Small intestine (tissue), 7 donors: ENCODE measurements at regions not wholly inside any gene's neighbourhood (a gene's known extent, or its start where the extent isn't known, plus 50 kb on each side); places are given as distances from the start of the nearest gene placed in this dataset.

Source experiments
- DNase-seq, 2 donors: peaks; one replicate each; pipeline versions ENCODE4 v3.0.0 to v3.0.0-alpha.2; 2013
- FAIRE-seq: peaks from 2 replicates; lab custom pipeline; 2012; peaks lifted over from hg19 to GRCh38; lab: Jason Lieb, UNC
- H3K27ac ChIP-seq, 3 donors: one replicate each; pipeline ENCODE4 v1.5.1; 2013; ENCODE audit warnings: low read length in 2 of 3, mild to moderate bottlenecking in 2 of 3, control low read depth in 1 of 3, inconsistent platforms in 1 of 3, low read depth in 1 of 3, moderate library complexity in 1 of 3
- H3K27me3 ChIP-seq, 3 donors: one replicate each; pipeline ENCODE4 v1.6.1; 2013; ENCODE audit warnings: low read length in 3 of 3, inconsistent platforms in 1 of 3; ENCODE audit not compliant: control insufficient read depth in 3 of 3, insufficient read depth in 3 of 3
- H3K36me3 ChIP-seq, 3 donors: one replicate each; pipeline ENCODE4 v1.6.1; 2013; ENCODE audit warnings: low read length in 3 of 3, inconsistent platforms in 1 of 3, low read depth in 1 of 3, mild to moderate bottlenecking in 1 of 3, moderate library complexity in 1 of 3; ENCODE audit not compliant: control insufficient read depth in 3 of 3, insufficient read depth in 2 of 3
- H3K4me1 ChIP-seq, 3 donors: one replicate each; pipeline ENCODE4 v1.6.1; 2013; ENCODE audit warnings: low read length in 2 of 3, inconsistent platforms in 1 of 3, low read depth in 1 of 3, mild to moderate bottlenecking in 1 of 3, moderate library complexity in 1 of 3; ENCODE audit not compliant: control insufficient read depth in 3 of 3, insufficient read depth in 2 of 3
- H3K4me3 ChIP-seq, 3 donors: one replicate each; pipeline ENCODE4 v1.5.1; 2013; ENCODE audit warnings: low read length in 3 of 3, control low read depth in 1 of 3, inconsistent platforms in 1 of 3, low read depth in 1 of 3, mild to moderate bottlenecking in 1 of 3, moderate library complexity in 1 of 3
- H3K9me3 ChIP-seq, 2 donors: one replicate each; pipeline ENCODE4 v1.6.1; 2013; ENCODE audit warnings: low read depth in 1 of 2, low read length in 1 of 2; ENCODE audit not compliant: control insufficient read depth in 2 of 2, insufficient read depth in 1 of 2
- WGBS, 3 donors: extraction: QIAGEN DNeasy Blood & Tissue Kit; methylation state at CpG; one replicate each; pipeline ENCODE4 v1.1.7; 2013; 5-methylcytosine and 5-hydroxymethylcytosine counted together
- donor health status: healthy with polysubstance abuse.
- donor health status: control.
- donor health status: control.
- donor health status: Bipolar disorder and iron deficiency.
- donor health status: healthy.

DNA sequence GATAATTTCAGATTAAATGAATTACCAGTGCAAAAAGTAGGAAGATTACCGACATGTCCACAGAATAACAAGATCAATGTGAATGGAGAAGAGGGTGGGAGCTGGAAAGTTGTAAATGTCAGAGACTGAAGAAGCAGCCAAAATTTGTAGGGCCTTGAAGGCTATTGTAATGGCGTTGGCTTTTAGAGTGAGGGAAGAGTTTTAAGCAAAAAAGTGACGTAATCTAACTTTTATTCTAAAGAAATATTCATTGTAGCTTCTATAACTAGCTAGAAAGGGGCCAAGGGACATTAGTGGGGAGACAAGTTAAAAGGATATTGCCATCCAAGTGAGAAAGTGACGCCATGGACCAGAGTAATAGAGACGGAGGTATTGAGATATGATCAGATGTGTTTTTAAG lies 63.3 kb upstream of the PCDH7 start:
- H3K27me3 ChIP-seq, result no peaks in the 10 kb centered on the region
- no peaks in the 10 kb centered on the region for H3K9me3 ChIP-seq
- H3K4me3 ChIP-seq, result no peak overlapping the region
- 81 to 92% (median 89%) methylated on average over 5 of the region's 5 CpGs for WGBS, 3 donors
- DNase-seq (no peak), FAIRE-seq (no peak)
- H3K27ac ChIP-seq, result no peak overlapping the region
- H3K4me1 ChIP-seq, result no peaks in the 10 kb centered on the region
- no peaks in the 10 kb centered on the region for H3K36me3 ChIP-seq

DNA sequence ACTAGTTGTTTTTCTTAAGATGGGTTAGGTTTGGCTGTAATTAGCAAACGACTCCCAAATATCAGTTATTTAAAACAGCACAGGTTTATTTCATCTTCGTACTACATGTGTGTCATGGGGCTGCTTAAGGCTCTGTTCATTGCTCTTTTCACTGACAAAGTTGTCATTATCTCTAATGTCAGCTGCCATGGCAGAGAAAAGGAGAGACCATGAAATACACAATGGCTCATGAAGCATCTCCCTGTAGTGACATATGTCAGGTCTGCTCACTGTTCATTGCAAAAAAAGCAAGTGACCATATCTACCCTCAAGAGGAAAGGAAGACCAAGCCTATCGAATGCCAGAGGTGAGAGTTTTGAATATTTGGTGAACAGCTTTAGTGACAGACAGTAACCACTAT lies 52.2 kb upstream of the PCDH7 start:
- DNase-seq (no peak), FAIRE-seq (no peak)
- Histone ChIP-seq H3K27ac (no peak overlapping the region), H3K4me3 (no peak overlapping the region), H3K36me3 (no peaks in the 10 kb centered on the region), H3K9me3 (no peaks in the 10 kb centered on the region), H3K27me3 (no peaks in the 10 kb centered on the region), H3K4me1 (no peaks in the 10 kb centered on the region)
- WGBS, 3 donors, result 72 to 85% (median 74%) methylated on average over 3 of the region's 3 CpGs

- FAIRE-seq (no peak), DNase-seq (no peak)
- Histone ChIP-seq H3K36me3 (no peaks in the 10 kb centered on the region), H3K27me3 (no peaks in the 10 kb centered on the region), H3K4me3 (no peak overlapping the region), H3K27ac (no peak overlapping the region), H3K4me1 (no peaks in the 10 kb centered on the region), H3K9me3 (no peaks in the 10 kb centered on the region)
- 63 to 82% (median 76%) methylated on average over 3 of the region's 3 CpGs for WGBS, 3 donors
These were observed 50.0 kb upstream of the PCDH7 start for GRCh38 chr4:30670206-30670605.
